Spinal cord (tissue), 9 donors: ENCODE measurements at regions not wholly inside any gene's neighbourhood (a gene's known extent, or its start where the extent isn't known, plus 50 kb on each side); places are given as distances from the start of the nearest gene placed in this dataset.

ENCODE experiments used
- DNase-seq, 6 donors: peaks; one replicate each; pipeline versions ENCODE4 v3.0.0 to v3.0.0-alpha.2; 2013 to 2015; ENCODE audit warnings: low spot score in 6 of 6, low read depth in 4 of 6
- H3K27ac ChIP-seq: one replicate; pipeline ENCODE4 v1.5.1; 2013; ENCODE audit warnings: low read depth, low read length, control low read depth
- H3K27me3 ChIP-seq: one replicate; pipeline ENCODE4 v1.6.1; 2013; ENCODE audit warnings: low read length; ENCODE audit not compliant: control insufficient read depth, insufficient read depth
- H3K36me3 ChIP-seq: one replicate; pipeline ENCODE4 v1.6.1; 2013; ENCODE audit warnings: low read length; ENCODE audit not compliant: control insufficient read depth, insufficient read depth
- H3K4me1 ChIP-seq: one replicate; pipeline ENCODE4 v1.6.1; 2013; ENCODE audit warnings: low read length; ENCODE audit not compliant: control insufficient read depth, insufficient read depth
- H3K4me3 ChIP-seq: one replicate; pipeline ENCODE4 v1.5.1; 2013; ENCODE audit warnings: low read depth, low read length, control low read depth
- H3K9me3 ChIP-seq: one replicate; pipeline ENCODE4 v1.6.1; 2013; ENCODE audit warnings: low read length; ENCODE audit not compliant: control insufficient read depth, insufficient read depth
- WGBS: methylation state at CpG from one replicate; pipeline ENCODE4 v1.1.5; 2013; ENCODE audit warnings: missing lambda C conversion rate; ENCODE audit not compliant: insufficient coverage; 5-methylcytosine and 5-hydroxymethylcytosine counted together
- donor health status: healthy.

- Histone ChIP-seq H3K36me3 (no peaks in the 10 kb centered on the region), H3K9me3 (no peaks in the 10 kb centered on the region), H3K4me1 (peaks cover 13% of the 10 kb centered on the region), H3K27me3 (peaks cover 55% of the 10 kb centered on the region), H3K27ac (no peak overlapping the region), H3K4me3 (no peak overlapping the region)
- DNase-seq: peak in 2 of 6 donors; percentile 32 to 38
- WGBS: 39% methylated on average over 10 of the region's 17 CpGs
These were observed 436.2 kb upstream of the ZFHX3 start for GRCh38 chr16:73483934-73484711.

- WGBS: 9% methylated on average over 29 of the region's 30 CpGs
- H3K4me1 ChIP-seq: peaks cover 13% of the 10 kb centered on the region
- peak in 2 of 6 donors; percentile 70 to 80 for DNase-seq
- no peaks in the 10 kb centered on the region for H3K36me3 ChIP-seq
- H3K27me3 ChIP-seq: peaks cover 55% of the 10 kb centered on the region
- peak overlapping the region; percentile 32 for H3K4me3 ChIP-seq
- no peak overlapping the region for H3K27ac ChIP-seq
- H3K9me3 ChIP-seq: no peaks in the 10 kb centered on the region
These were observed 435.3 kb upstream of the ZFHX3 start for GRCh38 chr16:73483076-73483791.

DNA sequence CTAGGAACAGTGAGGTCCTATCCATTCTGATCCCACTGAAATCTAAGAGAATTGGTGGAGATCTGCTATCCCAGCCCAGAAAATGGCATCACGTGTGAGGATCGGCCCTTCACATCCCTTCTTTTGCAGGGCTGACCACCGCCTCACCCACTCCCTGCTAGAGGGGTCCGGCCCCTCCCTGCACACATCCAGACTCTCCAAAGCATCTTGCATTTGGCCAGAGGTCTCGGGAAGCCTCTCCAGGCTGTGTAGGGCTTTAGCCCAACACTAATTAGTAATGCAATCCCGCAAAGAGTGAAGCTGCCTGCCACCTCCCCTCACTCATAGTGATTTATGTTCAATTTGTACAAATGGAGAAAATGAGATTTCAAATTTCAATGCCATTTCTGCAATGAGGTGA, 434.4 kb upstream of the ZFHX3 start:
- DNase-seq: peak in 1 of 6 donors; percentile 89
- Histone ChIP-seq H3K27me3 (peaks cover 48% of the 10 kb centered on the region), H3K4me1 (peaks cover 13% of the 10 kb centered on the region), H3K27ac (no peak overlapping the region), H3K4me3 (no peak overlapping the region), H3K9me3 (no peaks in the 10 kb centered on the region), H3K36me3 (no peaks in the 10 kb centered on the region)
- 54% methylated on average over 4 of the region's 6 CpGs for WGBS

DNA sequence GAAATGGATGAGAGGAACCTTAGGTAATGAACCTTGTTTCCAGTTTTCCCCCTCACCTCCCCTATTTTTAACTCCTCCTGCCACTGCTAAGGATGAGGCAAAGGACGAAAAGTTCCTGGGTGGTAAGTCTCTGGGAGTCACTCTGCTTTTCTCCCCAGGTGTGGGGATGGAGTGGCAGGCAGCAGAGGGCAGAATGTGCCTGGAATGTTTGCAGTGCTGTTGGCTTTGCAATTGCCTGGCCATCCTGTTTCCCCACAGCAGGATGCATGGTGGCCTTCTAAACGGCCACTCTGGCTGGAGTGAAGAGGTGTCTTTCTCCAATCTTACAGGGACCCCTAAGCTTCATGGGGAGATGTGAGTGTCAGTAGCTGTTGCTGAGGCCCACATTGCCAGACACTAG, 432.5 kb upstream of the ZFHX3 start:
- DNase-seq: no peak
- Histone ChIP-seq H3K27me3 (peaks cover 47% of the 10 kb centered on the region), H3K9me3 (no peaks in the 10 kb centered on the region), H3K4me1 (peaks cover 13% of the 10 kb centered on the region), H3K36me3 (no peaks in the 10 kb centered on the region), H3K27ac (no peak overlapping the region), H3K4me3 (no peak overlapping the region)
- 71% methylated on average over 1 of the region's 2 CpGs for WGBS

- Histone ChIP-seq H3K4me1 (no peaks in the 10 kb centered on the region), H3K27ac (no peak overlapping the region), H3K36me3 (no peaks in the 10 kb centered on the region), H3K9me3 (no peaks in the 10 kb centered on the region), H3K4me3 (no peak overlapping the region), H3K27me3 (peaks cover 4% of the 10 kb centered on the region)
- DNase-seq: no peak
- 96% methylated on average over 3 of the region's 3 CpGs for WGBS
These were observed 425.8 kb upstream of the ZFHX3 start for GRCh38 chr16:73473713-73474112.

GRCh38 chr16:73464834-73465233, 416.9 kb upstream of the ZFHX3 start:
- no peak overlapping the region for H3K27ac ChIP-seq
- no peak overlapping the region for H3K4me3 ChIP-seq
- no peaks in the 10 kb centered on the region for H3K9me3 ChIP-seq
- no peak for DNase-seq
- H3K4me1 ChIP-seq: no peaks in the 10 kb centered on the region
- H3K36me3 ChIP-seq: no peaks in the 10 kb centered on the region
- 93% methylated on average over 10 of the region's 11 CpGs for WGBS
- H3K27me3 ChIP-seq: peaks cover 8% of the 10 kb centered on the region

DNA sequence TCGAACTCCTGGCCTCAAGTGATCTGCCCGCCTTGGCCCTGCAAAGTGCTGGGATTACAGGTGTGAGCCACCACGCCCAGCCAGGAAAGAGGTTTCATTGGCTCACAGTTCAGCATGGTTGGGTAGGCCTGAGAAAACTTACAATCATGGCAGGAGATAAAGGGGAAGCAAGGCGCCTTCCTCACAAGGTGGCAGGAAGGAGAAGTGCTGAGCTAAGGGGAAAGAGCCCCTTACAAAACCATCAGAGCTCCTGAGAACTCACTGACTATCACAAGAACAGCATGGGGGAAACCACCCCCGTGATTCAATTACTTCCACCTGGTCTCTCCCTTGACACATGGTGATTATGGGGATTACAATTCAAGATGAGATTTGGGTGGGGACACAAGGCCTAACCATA, 411.7 kb upstream of the ZFHX3 start:
- H3K4me1 ChIP-seq: no peaks in the 10 kb centered on the region
- WGBS: 100% methylated on average over 3 of the region's 5 CpGs
- no peaks in the 10 kb centered on the region for H3K36me3 ChIP-seq
- peaks cover 4% of the 10 kb centered on the region for H3K27me3 ChIP-seq
- H3K9me3 ChIP-seq: peaks cover 1% of the 10 kb centered on the region
- no peak overlapping the region for H3K4me3 ChIP-seq
- no peak overlapping the region for H3K27ac ChIP-seq
- DNase-seq: no peak

GRCh38 chr16:73457851-73458250, 409.9 kb upstream of the ZFHX3 start:
- no peak for DNase-seq
- peaks cover 1% of the 10 kb centered on the region for H3K9me3 ChIP-seq
- H3K27ac ChIP-seq: no peak overlapping the region
- H3K27me3 ChIP-seq: no peaks in the 10 kb centered on the region
- no peaks in the 10 kb centered on the region for H3K4me1 ChIP-seq
- H3K36me3 ChIP-seq: no peaks in the 10 kb centered on the region
- no peak overlapping the region for H3K4me3 ChIP-seq
- 94% methylated on average over 1 of the region's 1 CpG for WGBS

GRCh38 chr16:73448970-73449369, 401.0 kb upstream of the ZFHX3 start:
- Histone ChIP-seq H3K4me3 (no peak overlapping the region), H3K36me3 (no peaks in the 10 kb centered on the region), H3K4me1 (no peaks in the 10 kb centered on the region), H3K27ac (no peak overlapping the region), H3K9me3 (peaks cover 3% of the 10 kb centered on the region), H3K27me3 (no peaks in the 10 kb centered on the region)
- WGBS: 100% methylated on average over 1 of the region's 3 CpGs
- DNase-seq: no peak

DNA sequence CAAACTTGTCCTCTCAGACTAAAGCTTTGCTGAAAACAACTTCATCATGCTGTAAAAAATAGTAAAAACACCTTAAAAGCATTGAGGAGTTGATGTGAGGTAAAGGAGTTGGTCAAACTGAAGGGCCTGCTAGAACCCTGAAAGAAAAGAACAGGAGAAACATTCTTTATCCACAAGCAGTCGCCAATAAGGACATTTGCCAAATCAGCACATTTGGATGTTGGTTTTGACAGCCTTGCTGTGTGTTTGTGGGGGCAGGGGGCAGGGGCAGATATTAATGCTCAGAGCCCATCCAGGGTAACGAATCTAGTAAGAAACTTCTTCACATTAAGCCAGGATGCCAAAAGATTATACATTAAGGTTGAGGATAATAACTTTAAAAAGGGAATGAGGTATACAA, 399.9 kb upstream of the ZFHX3 start:
- H3K36me3 ChIP-seq: no peaks in the 10 kb centered on the region
- H3K4me3 ChIP-seq: no peak overlapping the region
- peaks cover 3% of the 10 kb centered on the region for H3K9me3 ChIP-seq
- no peaks in the 10 kb centered on the region for H3K4me1 ChIP-seq
- H3K27me3 ChIP-seq: no peaks in the 10 kb centered on the region
- DNase-seq: no peak
- H3K27ac ChIP-seq: no peak overlapping the region
- WGBS: no CpG with 5 or more reads among the region's 2 CpGs
